ENCODE measurements at regions not wholly inside any gene's neighbourhood (a gene's known extent, or its start where the extent isn't known, plus 50 kb on each side); places are given as distances from the start of the nearest gene placed in this dataset.

DNA sequence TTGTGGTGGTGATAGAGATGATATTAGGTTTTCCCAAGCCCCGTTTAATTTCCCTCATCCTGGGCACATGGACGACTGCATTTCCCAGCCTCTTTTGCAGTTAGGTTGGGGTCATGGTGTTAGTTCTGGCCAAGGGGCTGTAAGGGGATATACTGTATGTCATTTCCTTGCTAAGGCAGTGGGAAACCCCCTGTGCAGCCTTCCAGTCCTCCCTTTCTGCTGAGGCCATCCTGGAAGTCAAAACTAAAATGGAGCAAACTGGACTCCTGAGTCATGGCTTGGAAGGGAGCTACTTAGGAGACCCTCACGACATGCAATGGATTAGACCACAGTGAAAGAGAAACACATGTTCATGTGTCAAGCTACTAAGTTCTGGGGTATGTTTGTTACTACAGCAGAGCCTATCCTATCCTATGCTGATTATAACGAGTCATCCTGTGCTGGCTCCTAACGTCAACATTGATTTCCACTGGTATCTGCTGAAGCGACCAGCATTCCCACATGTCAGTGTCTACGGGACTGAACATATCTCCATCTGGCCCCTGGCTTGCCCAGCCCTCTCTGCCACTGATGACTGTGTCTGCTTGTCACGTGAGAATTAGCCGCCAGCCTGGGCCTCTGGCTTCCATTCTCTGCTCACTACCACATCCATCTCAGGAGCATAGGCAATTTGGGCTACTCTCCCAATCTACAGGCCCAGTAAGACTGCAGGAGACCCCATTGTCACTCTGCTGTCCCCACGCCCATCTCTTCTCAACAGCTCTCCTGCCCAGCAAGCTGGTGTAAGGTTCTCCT lies 85.6 kb upstream of the MEF2A start:
- 89 to 96% methylated on average over 5 to 10 of the region's 10 CpGs for WGBS, 2 donors (ENCODE audit: low coverage in 1 of 2)
- TF ChIP-seq POLR2AphosphoS5 (IDR thresholded peaks at IDR 0.05) (no peak), POLR2A (IDR thresholded peaks at IDR 0.05) (no peak), EP300 (IDR thresholded peaks at IDR 0.05) (no peak)
- TF ChIP-seq, protein P1, sequence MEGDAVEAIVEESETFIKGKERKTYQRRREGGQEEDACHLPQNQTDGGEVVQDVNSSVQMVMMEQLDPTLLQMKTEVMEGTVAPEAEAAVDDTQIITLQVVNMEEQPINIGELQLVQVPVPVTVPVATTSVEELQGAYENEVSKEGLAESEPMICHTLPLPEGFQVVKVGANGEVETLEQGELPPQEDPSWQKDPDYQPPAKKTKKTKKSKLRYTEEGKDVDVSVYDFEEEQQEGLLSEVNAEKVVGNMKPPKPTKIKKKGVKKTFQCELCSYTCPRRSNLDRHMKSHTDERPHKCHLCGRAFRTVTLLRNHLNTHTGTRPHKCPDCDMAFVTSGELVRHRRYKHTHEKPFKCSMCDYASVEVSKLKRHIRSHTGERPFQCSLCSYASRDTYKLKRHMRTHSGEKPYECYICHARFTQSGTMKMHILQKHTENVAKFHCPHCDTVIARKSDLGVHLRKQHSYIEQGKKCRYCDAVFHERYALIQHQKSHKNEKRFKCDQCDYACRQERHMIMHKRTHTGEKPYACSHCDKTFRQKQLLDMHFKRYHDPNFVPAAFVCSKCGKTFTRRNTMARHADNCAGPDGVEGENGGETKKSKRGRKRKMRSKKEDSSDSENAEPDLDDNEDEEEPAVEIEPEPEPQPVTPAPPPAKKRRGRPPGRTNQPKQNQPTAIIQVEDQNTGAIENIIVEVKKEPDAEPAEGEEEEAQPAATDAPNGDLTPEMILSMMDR (IDR thresholded peaks at IDR 0.05), result no peak
- ATAC-seq, result no peak

GRCh38 chr15:99481113-99481950 lies 84.5 kb upstream of the MEF2A start:
- H3K4me1 ChIP-seq, result peaks cover 4 to 33% (median 12%) of the 10 kb centered on the region in 3 donors
- TF ChIP-seq, protein P1 (IDR thresholded peaks at IDR 0.05), result no peak
- no peak for TF ChIP-seq POLR2A (IDR thresholded peaks at IDR 0.05)
- no peak for TF ChIP-seq EP300 (IDR thresholded peaks at IDR 0.05)
- TF ChIP-seq POLR2AphosphoS5 (IDR thresholded peaks at IDR 0.05), result no peak
- 79 to 95% methylated on average over 4 to 6 of the region's 8 CpGs for WGBS, 2 donors (ENCODE audit: low coverage in 1 of 2)

More for the DNA sequence above, 85.6 kb upstream of the MEF2A start:
- Histone ChIP-seq H3K36me3 (no peaks in the 10 kb centered on the region), H3K9me3 (no peaks in the 10 kb centered on the region), H3K27ac (no peak overlapping the region), H3K27me3 (no peaks in the 10 kb centered on the region), H3K4me3 (no peak overlapping the region), H3K4me1 (peaks cover 6 to 33% (median 23%) of the 10 kb centered on the region in 3 donors)

GRCh38 chr15:99481951-99482230 lies 83.9 kb upstream of the MEF2A start:
- H3K4me1 ChIP-seq, result peaks cover 4 to 33% (median 9%) of the 10 kb centered on the region in 3 donors
- no peak overlapping the region for H3K4me3 ChIP-seq
- H3K36me3 ChIP-seq, result no peaks in the 10 kb centered on the region
- TF ChIP-seq EP300 (IDR thresholded peaks at IDR 0.05) (no peak), POLR2AphosphoS5 (IDR thresholded peaks at IDR 0.05) (no peak), POLR2A (IDR thresholded peaks at IDR 0.05) (no peak)
- TF ChIP-seq, protein P1 (IDR thresholded peaks at IDR 0.05), result no peak
- ATAC-seq, result no peak
- no peaks in the 10 kb centered on the region for H3K9me3 ChIP-seq
- WGBS, 2 donors (ENCODE audit: low coverage in 1 of 2), result 67 to 100% methylated on average over 1 of the region's 2 CpGs
- no peak overlapping the region for H3K27ac ChIP-seq
- no peaks in the 10 kb centered on the region for H3K27me3 ChIP-seq

More at GRCh38 chr15:99481113-99481950, 84.5 kb upstream of the MEF2A start:
- Histone ChIP-seq H3K27me3 (no peaks in the 10 kb centered on the region), H3K9me3 (no peaks in the 10 kb centered on the region), H3K27ac (no peak overlapping the region), H3K36me3 (no peaks in the 10 kb centered on the region), H3K4me3 (no peak overlapping the region)
- no peak for ATAC-seq

DNA sequence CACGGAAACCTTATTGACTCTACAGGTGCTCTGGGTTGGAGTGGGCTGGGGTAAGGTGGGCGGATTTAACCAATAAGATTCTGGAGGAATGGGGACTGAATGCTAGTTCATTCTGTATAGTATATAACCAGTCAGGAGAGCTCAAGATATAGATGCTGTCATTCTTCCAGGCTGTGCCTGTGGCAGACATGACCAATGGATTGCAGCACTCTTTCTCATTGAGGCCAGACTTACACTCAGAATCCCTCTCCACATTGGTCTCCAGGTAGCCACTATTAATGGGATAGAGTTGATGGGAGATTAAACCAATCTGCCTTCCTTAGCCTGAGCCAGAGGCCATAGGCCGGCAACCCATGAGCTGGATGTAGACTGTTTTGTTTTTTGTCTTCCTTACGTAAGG lies 82.8 kb upstream of the MEF2A start:
- no peak overlapping the region for H3K27ac ChIP-seq
- 97 to 100% methylated on average over 4 of the region's 4 CpGs for WGBS, 2 donors (ENCODE audit: low coverage in 1 of 2)
- H3K9me3 ChIP-seq, result no peaks in the 10 kb centered on the region
- ATAC-seq, result no peak
- no peaks in the 10 kb centered on the region for H3K27me3 ChIP-seq
- TF ChIP-seq POLR2A (IDR thresholded peaks at IDR 0.05), result no peak
- no peak for TF ChIP-seq POLR2AphosphoS5 (IDR thresholded peaks at IDR 0.05)
- TF ChIP-seq, protein P1 (IDR thresholded peaks at IDR 0.05), result no peak
- no peak for TF ChIP-seq EP300 (IDR thresholded peaks at IDR 0.05)
- H3K36me3 ChIP-seq, result no peaks in the 10 kb centered on the region
- H3K4me3 ChIP-seq, result no peak overlapping the region
- peaks cover 3 to 27% (median 5%) of the 10 kb centered on the region in 3 donors for H3K4me1 ChIP-seq

Data from gastroesophageal sphincter (tissue), 4 donors.